GM19035 (cell line): ENCODE measurements at regions not wholly inside any gene's neighbourhood (a gene's known extent, or its start where the extent isn't known, plus 50 kb on each side); places are given as distances from the start of the nearest gene placed in this dataset.
"Not testable (repeated sequence)": the region's sequence is repeated elsewhere in the genome, so short reads cannot be mapped to it uniquely, and the experiment has no call there.

ENCODE experiments used
- ATAC-seq: cut with Tn5 transposase; IDR thresholded peaks from one replicate; pipeline ENCODE4 v1.9.1; 2021; ENCODE audit not compliant: unreplicated experiment

DNA sequence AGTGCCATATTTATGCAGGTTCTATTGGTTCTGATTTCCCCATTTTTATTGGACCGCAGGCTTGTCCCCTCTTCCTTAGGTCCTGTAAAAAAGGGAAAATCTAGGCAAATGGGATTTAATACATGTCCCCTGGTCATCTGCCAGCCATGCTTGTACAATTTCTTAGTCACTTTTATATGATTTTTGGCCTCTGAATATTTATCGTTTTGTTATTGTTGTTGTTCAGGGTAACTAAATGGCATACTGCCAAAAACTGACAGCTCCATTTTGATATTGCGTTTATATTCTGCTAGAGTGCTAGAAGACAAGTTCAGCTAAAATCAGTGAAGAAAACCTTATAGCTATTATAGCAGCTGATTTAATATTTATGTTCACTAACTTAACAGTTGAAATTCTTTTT is 770.2 kb upstream of the FAM174A start:
- ATAC-seq, result no peak

DNA sequence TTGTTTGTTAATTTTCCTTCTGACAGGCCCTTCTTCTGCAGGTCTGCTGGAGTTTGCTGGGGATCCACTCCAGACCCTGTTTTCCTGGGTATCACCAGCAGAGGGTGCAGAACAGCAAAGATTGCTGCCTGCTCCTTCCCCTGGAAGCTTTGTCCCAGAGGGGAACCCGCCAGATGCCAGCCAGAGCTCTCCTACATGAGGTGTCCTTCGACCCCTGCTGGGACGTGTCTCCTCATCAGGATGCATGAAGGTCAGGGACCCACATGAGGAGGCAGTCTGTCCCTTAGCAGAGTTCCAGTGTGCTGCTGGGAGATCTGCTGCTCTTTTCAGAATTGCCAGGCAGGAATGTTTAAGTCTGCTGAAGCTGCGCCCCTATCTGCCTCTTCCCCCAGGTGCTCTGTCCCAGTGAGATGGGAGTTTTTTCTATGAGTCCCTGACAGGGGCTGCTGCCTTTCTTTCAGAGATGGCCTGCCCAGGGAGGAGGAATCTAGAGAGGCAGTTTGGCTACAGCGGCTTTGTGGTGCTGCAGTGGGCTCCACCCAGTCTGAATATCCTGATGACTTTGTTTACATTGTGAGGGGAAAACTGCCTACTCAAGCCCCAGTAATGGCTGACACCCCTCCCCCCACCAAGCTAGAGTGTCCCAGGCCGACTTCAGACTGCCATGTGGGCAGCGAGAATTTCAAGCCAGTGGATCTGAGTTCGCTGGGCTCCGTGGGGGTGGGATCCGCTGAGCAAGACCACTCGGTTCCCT is 772.0 kb upstream of the FAM174A start:
- ATAC-seq, result no peak

DNA sequence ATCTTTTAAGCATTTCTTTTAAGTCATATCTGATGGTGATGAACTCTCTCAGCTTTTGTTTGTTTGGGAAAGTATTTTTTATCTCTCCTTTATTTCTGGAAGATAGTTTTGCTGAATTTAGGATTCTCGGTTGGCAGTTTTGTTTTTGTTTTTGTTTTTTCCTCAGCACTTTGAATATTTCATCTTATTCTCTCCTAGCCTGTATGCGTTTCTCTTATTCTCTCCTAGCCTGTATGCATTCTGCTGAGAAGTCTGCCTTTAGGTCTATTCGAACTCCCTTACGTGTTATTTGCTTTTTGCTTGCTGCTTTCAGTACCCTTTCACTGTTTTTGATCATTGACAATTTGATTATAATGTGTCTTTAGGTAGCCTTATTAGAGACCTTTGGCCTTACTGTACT is 787.8 kb upstream of the FAM174A start:
- no peak for ATAC-seq

DNA sequence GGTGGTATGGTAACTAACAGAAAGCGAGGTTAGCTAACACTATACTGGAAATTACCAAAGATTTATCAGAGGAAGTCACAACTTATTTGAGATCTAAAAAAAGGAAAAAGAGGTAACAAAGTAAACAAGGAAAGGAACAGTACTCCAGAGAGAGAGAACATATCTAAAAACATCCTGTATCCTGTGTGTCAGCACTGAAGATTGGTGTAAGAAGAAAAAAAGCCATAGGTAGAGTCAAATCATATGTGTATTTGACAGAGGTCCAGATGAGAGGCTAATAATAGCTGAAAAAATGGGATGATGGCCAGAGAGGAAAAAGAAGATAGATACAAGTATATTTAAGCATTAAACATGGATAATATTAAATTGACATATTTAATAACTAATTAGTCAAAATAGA is 802.0 kb upstream of the FAM174A start:
- ATAC-seq, result not testable (repeated sequence)

DNA sequence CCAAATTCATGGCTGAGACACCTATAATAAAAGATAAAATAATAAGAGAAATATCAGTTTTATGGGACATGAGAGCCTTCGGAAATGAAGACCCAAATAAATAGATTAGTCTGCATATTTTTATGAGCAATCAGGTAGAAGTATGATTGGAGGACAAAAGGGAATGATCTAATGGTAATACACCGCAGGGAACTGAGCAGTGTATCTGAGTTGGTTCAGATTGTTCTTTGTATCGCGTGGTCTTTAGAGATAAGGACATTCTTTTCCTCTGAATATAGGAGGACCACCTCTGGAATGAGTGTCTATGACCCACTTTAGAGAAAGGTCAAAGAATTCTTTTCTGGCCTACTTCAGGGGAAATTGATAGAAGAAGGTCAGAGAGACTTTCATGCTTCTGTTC is 801.8 kb upstream of the CHD1 start:
- ATAC-seq, result not testable (repeated sequence)

DNA sequence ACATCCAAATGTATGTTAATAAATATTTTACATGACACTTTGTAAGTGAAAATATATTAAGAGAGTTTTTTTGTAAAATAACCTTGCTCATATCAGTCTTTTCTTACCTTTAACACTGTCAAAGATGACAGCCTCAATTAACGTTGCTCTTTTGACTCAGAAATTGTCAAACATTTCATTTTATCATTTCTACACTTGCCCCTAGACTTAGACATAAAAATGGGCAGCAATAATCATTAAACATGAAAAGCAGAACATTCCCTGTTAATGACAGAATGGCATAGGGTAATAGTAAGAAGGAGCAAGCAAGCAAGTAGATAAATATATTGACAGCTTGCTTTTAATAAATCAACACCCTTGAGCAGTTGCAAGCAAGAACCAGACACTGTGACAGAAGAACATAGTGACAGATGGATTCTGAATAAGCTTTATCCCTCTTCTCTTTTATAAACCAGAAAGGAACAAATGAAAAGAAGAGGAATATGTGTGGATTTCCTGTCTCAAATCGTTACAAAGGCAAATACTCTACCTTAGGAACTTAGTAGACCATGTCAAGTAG is 796.0 kb upstream of the CHD1 start:
- ATAC-seq, result no peak

DNA sequence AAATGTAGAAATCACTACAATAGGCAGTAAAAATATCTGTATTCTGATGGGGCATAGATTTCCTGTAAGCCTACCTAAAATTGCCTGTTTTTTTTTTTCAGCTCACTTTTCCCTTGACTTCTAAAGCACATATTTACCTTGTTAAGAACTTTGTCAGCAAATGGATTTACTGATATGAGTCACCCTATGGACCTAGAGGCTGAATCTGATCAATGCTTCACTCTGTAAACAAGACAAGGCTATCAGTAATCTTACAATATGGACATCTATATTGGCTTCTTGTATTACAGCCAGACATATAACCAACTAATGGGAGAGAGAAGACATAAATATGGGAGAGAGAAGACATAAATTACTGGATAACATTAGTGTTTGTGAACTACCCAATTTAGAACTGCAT is 792.7 kb upstream of the CHD1 start:
- ATAC-seq, result no peak

DNA sequence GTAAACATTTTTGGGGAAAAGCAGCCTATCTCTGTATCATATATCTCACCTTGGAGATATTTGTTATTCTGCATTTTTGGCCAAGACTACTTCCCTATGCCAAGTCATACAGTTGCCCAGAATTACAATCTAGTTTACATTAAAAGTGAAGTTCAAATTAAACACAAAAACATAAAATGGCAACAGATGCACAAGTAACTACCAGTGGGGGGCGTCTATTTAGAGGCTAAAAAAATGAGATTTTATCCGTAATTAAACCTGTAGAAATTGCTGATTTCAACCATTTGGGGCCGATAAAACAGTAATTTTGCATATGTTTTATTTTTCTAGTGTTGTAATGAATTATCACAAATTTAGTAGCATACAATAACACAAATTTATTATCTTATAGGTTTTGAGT is 787.1 kb upstream of the CHD1 start:
- no peak for ATAC-seq

DNA sequence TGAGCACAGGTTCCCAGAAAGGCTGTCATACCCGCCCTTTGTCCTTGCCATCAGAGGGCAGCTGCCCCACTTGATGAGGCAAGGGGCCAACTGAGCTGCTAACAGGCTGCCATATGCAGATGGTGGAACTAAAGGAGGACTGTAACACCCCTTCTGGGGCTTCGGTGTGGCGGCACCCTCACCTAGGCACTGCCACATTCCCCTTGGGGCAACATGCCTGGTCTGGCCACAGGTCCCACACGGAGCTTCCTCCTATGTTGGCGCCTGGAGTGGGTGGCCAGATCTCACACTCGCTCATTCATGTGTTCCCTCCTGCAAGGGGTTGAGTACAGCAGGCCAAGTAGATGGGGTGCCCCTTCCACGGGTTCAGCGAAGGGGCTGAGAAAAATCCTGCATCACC is 777.4 kb upstream of the CHD1 start:
- no peak for ATAC-seq

DNA sequence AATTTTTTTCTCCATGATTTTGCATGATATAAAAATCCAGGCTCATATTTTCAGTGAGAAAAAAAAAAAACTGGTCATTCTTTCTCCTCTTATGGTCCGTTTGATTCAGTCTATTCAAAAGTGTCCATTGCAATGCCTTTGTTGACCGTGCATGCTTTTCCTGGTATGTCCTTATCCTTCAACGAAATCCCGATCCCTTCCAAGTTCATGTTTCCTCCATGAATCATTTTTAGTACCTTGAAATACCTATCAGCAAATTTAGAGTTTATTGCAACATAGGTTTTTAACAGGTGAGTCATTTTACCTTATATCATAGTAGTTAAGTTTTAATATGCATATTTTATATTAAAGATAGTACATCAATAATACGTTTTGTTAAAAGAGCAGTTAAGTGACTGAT is 773.8 kb upstream of the CHD1 start:
- no peak for ATAC-seq

DNA sequence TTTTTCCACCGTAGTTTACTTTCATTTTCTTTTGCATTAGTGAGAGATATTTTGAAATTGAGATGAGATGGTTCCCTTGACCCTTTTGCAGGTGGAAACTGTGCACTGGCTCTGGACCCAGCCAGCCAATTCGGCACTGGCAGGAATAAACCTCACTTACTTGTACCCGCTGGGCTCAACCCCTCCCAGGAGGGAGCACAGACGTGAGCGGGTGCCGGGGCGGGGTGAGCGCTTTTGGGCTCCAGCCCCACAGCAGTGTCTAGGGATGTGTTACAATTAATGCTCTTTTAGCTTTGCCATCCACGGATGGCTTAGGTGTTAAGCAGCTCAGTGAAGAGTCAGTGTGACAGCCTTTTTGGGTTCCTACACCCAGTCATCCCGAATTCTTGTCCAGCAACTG is 766.1 kb upstream of the CHD1 start:
- ATAC-seq, result no peak

DNA sequence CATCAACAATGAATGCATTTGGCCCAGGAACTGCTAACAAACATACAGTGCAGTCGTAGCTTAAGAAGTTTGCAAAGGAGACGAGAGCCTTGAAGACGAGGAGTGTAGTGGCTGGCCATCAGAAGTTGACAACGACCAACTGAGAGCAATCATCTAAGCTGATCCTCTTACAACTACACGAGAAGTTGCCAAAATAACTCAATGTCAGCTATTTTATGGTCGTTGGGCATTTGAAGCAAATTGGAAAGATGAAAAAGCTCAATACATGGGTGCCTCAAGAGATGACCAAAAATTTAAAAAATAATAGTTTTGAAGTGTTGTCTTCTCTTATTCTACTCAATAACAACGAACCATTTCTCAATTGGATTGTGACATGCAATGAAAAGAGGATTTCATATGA is 757.7 kb upstream of the CHD1 start:
- no peak for ATAC-seq

DNA sequence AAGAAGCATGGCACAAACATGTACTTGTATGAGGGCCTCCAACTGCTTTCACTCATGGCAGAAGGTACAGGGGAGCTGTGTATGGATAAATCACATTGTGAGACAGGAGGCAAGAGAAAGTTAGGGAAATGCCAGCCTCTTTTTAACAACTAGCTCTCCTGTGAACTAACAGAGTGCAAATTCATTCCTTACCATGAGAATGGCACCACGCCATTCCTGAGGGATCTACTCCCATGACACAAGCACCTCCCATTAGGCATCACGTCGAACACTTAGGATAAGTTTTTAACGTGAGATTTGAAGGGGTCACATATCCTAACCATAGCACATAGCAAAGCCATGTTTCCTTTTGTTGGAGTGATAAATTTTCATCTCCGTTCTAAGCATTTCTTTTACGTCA is 747.2 kb upstream of the CHD1 start:
- ATAC-seq, result no peak

DNA sequence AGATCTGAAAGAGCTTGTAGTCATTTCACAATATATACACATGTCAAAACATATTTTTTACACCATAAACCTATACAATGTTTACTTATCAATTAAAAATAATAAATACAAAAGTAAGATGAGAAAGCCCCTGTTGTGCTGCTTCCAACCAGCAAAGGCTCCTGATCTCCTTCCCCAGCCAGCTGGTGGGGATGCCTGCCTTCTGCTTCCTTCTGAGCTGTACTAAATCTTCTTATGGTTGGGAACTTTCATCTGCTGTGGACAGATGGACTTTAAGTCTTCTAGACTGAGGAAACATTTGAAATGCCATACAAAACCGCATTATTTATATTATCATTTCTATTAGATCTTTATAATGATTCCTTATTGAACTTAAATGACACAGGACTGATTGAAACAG is 745.3 kb upstream of the CHD1 start:
- no peak for ATAC-seq

DNA sequence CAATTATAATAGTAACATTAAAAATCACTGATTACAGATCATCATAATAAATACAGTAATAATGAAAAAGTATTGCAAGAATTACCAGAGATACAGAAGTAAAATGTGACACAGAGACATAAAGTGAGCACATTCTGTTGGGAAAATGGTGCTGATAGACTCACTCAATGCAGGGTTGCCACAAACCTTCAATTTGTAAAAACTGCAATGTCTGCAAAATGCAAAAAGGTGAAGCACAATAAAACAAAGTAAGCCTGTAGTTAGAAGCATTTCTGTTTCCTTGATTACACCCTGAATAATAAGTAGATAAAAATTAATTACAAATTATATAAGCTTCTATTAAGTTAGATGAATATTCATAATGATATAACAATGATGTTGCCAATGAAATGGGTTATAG is 736.2 kb upstream of the CHD1 start:
- ATAC-seq, result no peak

DNA sequence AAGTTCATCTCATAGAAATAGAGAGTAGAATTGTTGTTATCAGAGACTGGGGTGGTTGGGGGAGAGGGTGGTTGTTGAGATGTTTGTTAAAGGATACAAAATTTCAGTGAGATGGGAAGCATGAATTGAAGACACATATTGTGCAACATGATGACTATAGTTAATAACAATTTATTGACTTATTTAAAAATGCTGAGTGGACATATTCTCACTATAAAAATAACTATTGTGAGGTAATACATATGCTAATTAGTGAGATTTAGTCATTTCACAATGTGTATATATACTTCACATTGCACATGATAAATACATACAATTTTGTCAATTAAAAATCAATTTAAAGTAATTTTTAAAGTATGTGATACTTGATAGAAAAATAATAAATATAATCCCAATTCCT is 722.5 kb upstream of the CHD1 start:
- no peak for ATAC-seq

DNA sequence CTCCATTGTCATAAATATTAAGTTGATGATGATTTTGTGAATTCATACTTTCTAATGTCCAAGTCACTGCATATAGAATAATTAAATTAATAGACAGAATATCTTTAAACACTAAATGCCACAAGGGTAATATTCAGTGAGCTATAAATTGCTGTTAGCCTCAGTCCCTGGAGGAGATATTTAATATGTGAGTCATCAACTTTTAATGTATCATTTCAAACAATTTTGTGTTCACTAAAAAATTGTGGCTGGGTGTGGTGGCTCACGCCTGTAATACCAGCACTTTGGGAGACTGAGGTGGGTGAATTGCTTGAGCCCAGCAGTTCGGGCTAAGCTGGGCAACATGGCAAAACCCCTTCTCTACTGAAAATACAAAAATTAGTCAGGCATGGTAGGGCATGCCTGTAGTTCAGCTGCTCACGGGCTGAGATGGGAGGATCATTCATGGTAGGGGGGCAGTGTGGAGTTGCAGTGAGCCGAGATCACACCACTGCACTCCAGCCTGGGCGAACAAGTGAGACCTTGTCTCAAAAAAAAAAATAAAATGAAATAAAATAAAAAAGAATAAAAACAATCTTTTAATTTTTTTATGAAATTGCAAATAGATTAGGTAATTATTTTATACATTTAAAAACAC is 717.3 kb upstream of the CHD1 start:
- ATAC-seq, result no peak

DNA sequence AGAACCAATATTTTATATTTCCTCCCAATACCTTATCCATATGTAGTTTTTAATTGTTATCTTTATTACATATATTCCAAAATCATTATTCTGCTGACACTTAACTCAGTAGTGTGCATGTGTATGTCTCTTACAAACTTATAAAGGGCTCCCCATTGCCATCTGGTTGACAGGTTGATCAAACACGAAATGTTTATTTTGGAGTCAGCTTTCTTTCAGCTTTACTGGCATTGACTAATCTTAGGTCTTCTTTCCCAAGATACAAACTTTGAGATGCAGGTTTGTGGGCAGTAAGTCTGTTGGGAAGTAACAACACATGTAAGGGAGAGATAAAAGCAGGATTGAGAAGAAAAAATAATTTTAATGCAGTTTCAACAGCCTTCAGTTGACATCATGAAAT is 716.0 kb upstream of the CHD1 start:
- no peak for ATAC-seq

DNA sequence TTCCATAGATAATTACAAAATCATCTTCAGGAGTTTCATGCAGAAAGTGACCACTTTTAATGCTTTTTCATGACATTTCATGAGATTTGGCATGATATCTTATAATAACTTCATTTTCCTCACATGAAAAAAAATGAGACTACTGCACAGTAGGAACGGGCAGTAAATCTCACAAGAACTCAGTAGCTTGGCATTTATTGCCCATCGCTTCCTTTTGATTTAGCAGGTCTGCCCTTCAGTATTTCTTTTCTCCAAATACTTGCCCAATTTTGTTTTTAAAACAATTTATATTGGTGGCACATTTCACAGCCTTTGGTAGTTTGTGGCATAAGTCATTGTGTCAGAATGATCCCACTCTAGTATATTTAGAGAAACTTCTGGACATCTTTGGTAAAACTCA is 711.8 kb upstream of the CHD1 start:
- no peak for ATAC-seq

DNA sequence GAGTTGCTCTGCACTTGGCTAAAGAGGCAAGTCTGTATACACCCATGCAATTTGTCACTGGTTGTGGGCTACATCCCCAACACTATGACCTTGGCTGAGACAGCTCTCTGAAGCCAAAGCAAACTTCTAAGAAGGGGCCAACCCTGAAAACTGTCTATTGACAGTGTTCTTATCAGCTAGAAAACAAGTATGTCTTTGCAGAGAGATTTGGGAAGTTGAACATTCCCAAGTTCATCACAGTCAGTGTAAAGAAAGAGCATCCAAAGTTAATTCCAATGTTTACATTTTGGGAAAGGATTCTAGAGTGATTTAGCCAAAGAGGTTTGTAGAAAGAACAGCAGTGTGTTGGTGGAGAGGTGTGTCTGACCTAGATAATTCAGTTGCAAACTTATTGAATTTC is 711.1 kb upstream of the CHD1 start:
- ATAC-seq, result no peak

DNA sequence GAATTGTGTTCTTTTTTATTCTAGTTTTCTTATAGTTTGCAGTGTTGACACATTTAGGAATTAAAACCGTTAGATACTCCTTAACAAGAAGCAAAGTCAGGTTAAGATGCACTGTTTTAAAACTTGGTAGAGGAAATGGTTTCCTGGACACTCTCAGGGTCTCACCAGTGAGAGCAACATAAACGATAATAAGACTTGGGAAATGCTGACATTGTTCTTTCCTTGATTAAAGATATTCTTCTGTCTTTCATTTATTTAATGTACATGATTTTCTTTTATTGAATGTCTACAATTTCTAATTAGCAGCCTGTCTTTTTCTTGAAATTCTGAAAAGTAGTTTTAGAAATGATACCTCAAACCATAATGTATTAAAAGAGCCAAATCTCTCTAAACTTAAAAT is 707.9 kb upstream of the CHD1 start:
- no peak for ATAC-seq

DNA sequence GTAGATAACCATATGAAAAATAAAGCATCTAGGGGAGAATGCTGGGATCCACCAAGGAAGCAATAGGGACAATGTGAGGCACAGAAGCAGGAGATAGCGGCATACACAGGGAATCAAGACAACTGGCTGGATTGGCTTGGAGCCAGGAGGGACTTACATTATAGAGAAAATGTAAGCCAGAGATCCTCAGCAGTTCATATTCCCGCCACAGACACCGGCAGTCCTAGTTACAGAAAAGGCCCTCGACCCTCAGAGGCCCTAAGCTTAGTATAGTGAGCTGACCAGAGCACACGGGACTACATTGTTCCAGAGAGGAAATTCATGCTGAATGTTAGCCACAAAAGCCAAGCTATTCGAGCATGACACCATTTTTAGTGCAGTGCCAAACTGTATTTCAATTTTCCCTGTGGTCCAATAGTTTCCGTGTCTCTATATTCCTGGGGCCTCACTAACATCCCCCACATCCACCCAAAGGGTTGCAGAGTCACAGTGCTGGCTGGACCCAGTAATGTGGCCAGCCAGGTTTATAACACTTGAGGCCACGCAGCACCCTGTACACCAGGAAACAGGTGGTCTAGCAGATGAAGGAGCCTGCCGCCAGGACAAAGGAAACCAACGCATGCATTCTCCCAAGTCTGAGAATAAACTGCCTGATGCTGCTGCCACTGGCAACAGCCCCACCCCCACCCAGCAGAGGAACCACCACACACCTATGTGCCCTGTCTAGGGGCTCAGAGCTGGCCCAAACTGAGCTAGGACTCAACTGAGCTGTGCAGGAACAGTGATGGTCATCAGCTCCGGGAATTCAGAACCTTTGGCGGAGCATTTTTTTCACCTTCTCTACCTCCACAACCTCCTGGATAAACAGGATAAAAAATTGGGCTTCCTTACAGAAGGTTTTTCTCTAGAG is 693.2 kb upstream of the CHD1 start:
- ATAC-seq, result no peak
